HG03571 (cell line): ENCODE measurements at regions not wholly inside any gene's neighbourhood (a gene's known extent, or its start where the extent isn't known, plus 50 kb on each side); places are given as distances from the start of the nearest gene placed in this dataset.
"Not testable (repeated sequence)": the region's sequence is repeated elsewhere in the genome, so short reads cannot be mapped to it uniquely, and the experiment has no call there.

ENCODE experiments used
- ATAC-seq: cut with Tn5 transposase; IDR thresholded peaks from one replicate; pipeline ENCODE4 v1.9.1; 2021; ENCODE audit not compliant: unreplicated experiment

GRCh38 chr5:174462129-174462528 is 262.3 kb upstream of the MSX2 start:
- ATAC-seq: no peak

- no peak for ATAC-seq
These were observed 259.7 kb upstream of the MSX2 start for GRCh38 chr5:174464504-174465165.

- ATAC-seq: not testable (repeated sequence)
These were observed 252.9 kb upstream of the MSX2 start for GRCh38 chr5:174471528-174471927.

- no peak for ATAC-seq
These were observed 251.4 kb upstream of the MSX2 start for GRCh38 chr5:174472956-174473355.

- not testable (repeated sequence) for ATAC-seq
These were observed 248.4 kb upstream of the MSX2 start for GRCh38 chr5:174476001-174476400.

GRCh38 chr5:174479325-174479724 is 245.1 kb upstream of the MSX2 start:
- ATAC-seq: no peak

- no peak for ATAC-seq
These were observed 242.6 kb upstream of the MSX2 start for GRCh38 chr5:174481737-174482136.

GRCh38 chr5:174482607-174483024 is 241.8 kb upstream of the MSX2 start:
- ATAC-seq: no peak

GRCh38 chr5:174483411-174483810 is 241.0 kb upstream of the MSX2 start:
- no peak for ATAC-seq

GRCh38 chr5:174489215-174489614 is 235.2 kb upstream of the MSX2 start:
- no peak for ATAC-seq

- ATAC-seq: no peak
These were observed 234.3 kb upstream of the MSX2 start for GRCh38 chr5:174489920-174490597.

GRCh38 chr5:174490728-174491127 is 233.7 kb upstream of the MSX2 start:
- ATAC-seq: no peak

- no peak for ATAC-seq
These were observed 233.1 kb upstream of the MSX2 start for GRCh38 chr5:174491265-174491664.

- no peak for ATAC-seq
These were observed 232.5 kb upstream of the MSX2 start for GRCh38 chr5:174491761-174492350.

- ATAC-seq: no peak
These were observed 230.9 kb upstream of the MSX2 start for GRCh38 chr5:174493530-174493929.

- ATAC-seq: not testable (repeated sequence)
These were observed 226.4 kb upstream of the MSX2 start for GRCh38 chr5:174497939-174498338.

- not testable (repeated sequence) for ATAC-seq
These were observed 225.8 kb upstream of the MSX2 start for GRCh38 chr5:174498575-174498974.

- ATAC-seq: no peak
These were observed 223.7 kb upstream of the MSX2 start for GRCh38 chr5:174500636-174501035.

GRCh38 chr5:174501461-174502069 is 222.8 kb upstream of the MSX2 start:
- no peak for ATAC-seq

- ATAC-seq: no peak
These were observed 221.3 kb upstream of the MSX2 start for GRCh38 chr5:174503086-174503460.

GRCh38 chr5:174503461-174504265 is 220.7 kb upstream of the MSX2 start:
- ATAC-seq: no peak
